K562 (cell line): ENCODE measurements at regions not wholly inside any gene's neighbourhood (a gene's known extent, or its start where the extent isn't known, plus 50 kb on each side); places are given as distances from the start of the nearest gene placed in this dataset.

ENCODE experiments used
- BDP1 ChIP-seq: IDR thresholded peaks from 3 replicates; pipeline ENCODE4 v1.6.1; 2011; ENCODE audit not compliant: insufficient read length, insufficient read depth
- CREBBP ChIP-seq: IDR thresholded peaks from one replicate; pipeline ENCODE4 v1.6.1; 2012; ENCODE audit warnings: low read depth, mild to moderate bottlenecking, control low read depth, inconsistent platforms, low read length
- KLF1 ChIP-seq: fragments of 450-650 bp; IDR thresholded peaks from 2 replicates; pipeline ENCODE4 v1.6.1; 2016; ENCODE audit warnings: missing genetic modification characterization, missing compliant biosample characterization
- PML ChIP-seq: IDR thresholded peaks from 2 replicates; pipeline ENCODE4 v1.6.1; 2012; ENCODE audit warnings: low read length, inconsistent platforms
- POLR3A ChIP-seq: IDR thresholded peaks from 2 replicates; pipeline ENCODE4 v1.6.1; 2011; ENCODE audit warnings: borderline replicate concordance, mild to moderate bottlenecking, moderate library complexity; ENCODE audit not compliant: insufficient read length, insufficient read depth; ENCODE audit errors: extremely low read depth
- RBM15 ChIP-seq: fragments of 200-400 bp; formaldehyde crosslinking; IDR thresholded peaks from 2 replicates; pipeline ENCODE4 v1.6.1; 2018; ENCODE audit warnings: mild to moderate bottlenecking, low read length, moderate library complexity; ENCODE audit not compliant: insufficient read depth
- SAFB2 ChIP-seq: fragments of 200-400 bp; formaldehyde crosslinking; IDR thresholded peaks from 2 replicates; pipeline ENCODE4 v1.6.1; 2018; ENCODE audit warnings: borderline replicate concordance, low read length, low read depth, moderate library complexity; ENCODE audit not compliant: severe bottlenecking
- SP1 ChIP-seq: sonication (generic); formaldehyde crosslinking; IDR thresholded peaks from 2 replicates; pipeline ENCODE4 v1.8.1; 2022; ENCODE audit warnings: mild to moderate bottlenecking, missing genetic modification reagents
- SUPT5H ChIP-seq: fragments of 450-650 bp; IDR thresholded peaks from 2 replicates; pipeline ENCODE4 v1.6.1; 2016
- ZNF124 ChIP-seq: sonication (generic); formaldehyde crosslinking; IDR thresholded peaks from 2 replicates; pipeline ENCODE4 v1.8.1; 2022; ENCODE audit warnings: missing genetic modification reagents
- ZNF146 ChIP-seq: IDR thresholded peaks from one replicate; pipeline ENCODE4 v1.6.1; 2018; ENCODE audit warnings: missing compliant biosample characterization; ENCODE audit not compliant: unreplicated experiment
- ZNF384 ChIP-seq: IDR thresholded peaks from 2 replicates; pipeline ENCODE4 v1.6.1; 2012; ENCODE audit warnings: low read depth, low read length, improper control_type of control experiment
- ZNF507 ChIP-seq: conservative IDR thresholded peaks from 2 replicates; pipeline ENCODE4 v1.6.1; 2017; ENCODE audit warnings: missing genetic modification characterization, missing compliant biosample characterization
- ZNF57 ChIP-seq: fragments of 450-650 bp; formaldehyde crosslinking; IDR thresholded peaks from 2 replicates; pipeline ENCODE4 v1.4.0; 2020; ENCODE audit warnings: mild to moderate bottlenecking, moderate library complexity
- ZNF778 ChIP-seq: fragments of 450-650 bp; formaldehyde crosslinking; IDR thresholded peaks from 2 replicates; pipeline ENCODE4 v1.4.0; 2020; ENCODE audit warnings: mild to moderate bottlenecking, moderate library complexity
- TF ChIP-seq, protein P1 (sequence below): sonication (generic); formaldehyde crosslinking; IDR thresholded peaks from 2 replicates; pipeline ENCODE4 v1.8.0; 2022; ENCODE audit warnings: missing genetic modification reagents, mild to moderate bottlenecking, borderline replicate concordance
- TF ChIP-seq, protein P2 (sequence below): fragments of 250-450 bp; sonication (Bioruptor Pico); IDR thresholded peaks from 2 replicates; pipeline ENCODE4 v1.8.0; 2021; ENCODE audit warnings: borderline replicate concordance, mild to moderate bottlenecking, moderate library complexity; ENCODE audit not compliant: poor library complexity, severe bottlenecking
- TF ChIP-seq, protein P3 (sequence below): sonication (generic); IDR thresholded peaks from 2 replicates; pipeline ENCODE4 v1.6.1; 2016
- TF ChIP-seq, protein P4 (sequence below): sonication (generic); formaldehyde crosslinking; IDR thresholded peaks from 2 replicates; pipeline ENCODE4 v1.9.0; 2022; ENCODE audit warnings: mild to moderate bottlenecking, missing genetic modification reagents
- TF ChIP-seq, protein P5 (sequence below): fragments of 250-450 bp; sonication (Bioruptor Pico); IDR thresholded peaks from 2 replicates; pipeline ENCODE4 v1.8.0; 2021; ENCODE audit warnings: moderate library complexity, mild to moderate bottlenecking, inconsistent platforms
- TF ChIP-seq, protein P6 (sequence below): fragments of 250-450 bp; sonication (Bioruptor Pico); IDR thresholded peaks from 2 replicates; pipeline ENCODE4 v1.5.0; 2021

DNA sequence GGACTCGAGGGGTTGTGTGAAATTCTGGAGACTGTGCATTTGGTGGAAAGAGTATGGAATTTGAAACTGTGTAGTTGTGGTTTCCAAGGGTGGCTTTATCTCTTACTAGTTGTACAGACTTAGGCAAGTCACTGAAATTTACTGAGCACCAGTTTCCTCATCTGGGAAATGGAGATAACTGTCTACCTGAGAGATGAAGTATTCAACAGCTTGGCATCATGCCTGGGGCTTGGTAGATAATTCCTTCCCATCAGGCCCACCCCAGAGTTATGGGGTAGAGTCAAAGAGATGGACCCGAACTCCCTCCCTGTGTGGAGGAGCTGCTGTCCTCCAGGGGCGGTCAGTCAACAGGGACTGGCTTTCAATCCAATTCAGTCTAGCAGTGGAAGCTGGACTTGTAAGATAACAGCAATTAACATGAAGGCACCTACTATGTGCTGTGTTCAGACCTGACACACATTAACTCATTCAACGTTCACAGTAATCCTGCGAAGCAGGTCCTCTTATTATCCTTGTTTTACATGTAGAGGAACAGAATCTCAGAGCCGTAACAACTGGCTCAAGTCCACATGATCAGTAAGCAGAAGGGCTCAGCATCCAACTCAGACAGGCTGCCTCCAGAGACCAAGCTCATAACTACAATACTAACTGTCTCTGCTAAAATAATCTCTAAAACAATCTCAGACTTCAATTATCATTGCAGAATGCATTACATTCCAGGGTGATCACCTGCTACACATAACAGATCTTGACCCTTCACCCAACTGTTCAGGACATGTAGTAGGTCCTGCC lies 432.1 kb downstream of the LPIN1 start (continued):
- TF ChIP-seq, protein P1, sequence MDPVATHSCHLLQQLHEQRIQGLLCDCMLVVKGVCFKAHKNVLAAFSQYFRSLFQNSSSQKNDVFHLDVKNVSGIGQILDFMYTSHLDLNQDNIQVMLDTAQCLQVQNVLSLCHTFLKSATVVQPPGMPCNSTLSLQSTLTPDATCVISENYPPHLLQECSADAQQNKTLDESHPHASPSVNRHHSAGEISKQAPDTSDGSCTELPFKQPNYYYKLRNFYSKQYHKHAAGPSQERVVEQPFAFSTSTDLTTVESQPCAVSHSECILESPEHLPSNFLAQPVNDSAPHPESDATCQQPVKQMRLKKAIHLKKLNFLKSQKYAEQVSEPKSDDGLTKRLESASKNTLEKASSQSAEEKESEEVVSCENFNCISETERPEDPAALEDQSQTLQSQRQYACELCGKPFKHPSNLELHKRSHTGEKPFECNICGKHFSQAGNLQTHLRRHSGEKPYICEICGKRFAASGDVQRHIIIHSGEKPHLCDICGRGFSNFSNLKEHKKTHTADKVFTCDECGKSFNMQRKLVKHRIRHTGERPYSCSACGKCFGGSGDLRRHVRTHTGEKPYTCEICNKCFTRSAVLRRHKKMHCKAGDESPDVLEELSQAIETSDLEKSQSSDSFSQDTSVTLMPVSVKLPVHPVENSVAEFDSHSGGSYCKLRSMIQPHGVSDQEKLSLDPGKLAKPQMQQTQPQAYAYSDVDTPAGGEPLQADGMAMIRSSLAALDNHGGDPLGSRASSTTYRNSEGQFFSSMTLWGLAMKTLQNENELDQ (CRISPR knock-in tag), result no peak
- TF ChIP-seq, protein P2, sequence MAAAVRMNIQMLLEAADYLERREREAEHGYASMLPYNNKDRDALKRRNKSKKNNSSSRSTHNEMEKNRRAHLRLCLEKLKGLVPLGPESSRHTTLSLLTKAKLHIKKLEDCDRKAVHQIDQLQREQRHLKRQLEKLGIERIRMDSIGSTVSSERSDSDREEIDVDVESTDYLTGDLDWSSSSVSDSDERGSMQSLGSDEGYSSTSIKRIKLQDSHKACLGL (CRISPR knock-in tag), result no peak
- TF ChIP-seq, protein P3, sequence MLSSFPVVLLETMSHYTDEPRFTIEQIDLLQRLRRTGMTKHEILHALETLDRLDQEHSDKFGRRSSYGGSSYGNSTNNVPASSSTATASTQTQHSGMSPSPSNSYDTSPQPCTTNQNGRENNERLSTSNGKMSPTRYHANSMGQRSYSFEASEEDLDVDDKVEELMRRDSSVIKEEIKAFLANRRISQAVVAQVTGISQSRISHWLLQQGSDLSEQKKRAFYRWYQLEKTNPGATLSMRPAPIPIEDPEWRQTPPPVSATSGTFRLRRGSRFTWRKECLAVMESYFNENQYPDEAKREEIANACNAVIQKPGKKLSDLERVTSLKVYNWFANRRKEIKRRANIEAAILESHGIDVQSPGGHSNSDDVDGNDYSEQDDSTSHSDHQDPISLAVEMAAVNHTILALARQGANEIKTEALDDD, result peak; percentile 97
- TF ChIP-seq ZNF507 (tag), result no peak
- TF ChIP-seq SAFB2, result no peak
- TF ChIP-seq, protein P4, sequence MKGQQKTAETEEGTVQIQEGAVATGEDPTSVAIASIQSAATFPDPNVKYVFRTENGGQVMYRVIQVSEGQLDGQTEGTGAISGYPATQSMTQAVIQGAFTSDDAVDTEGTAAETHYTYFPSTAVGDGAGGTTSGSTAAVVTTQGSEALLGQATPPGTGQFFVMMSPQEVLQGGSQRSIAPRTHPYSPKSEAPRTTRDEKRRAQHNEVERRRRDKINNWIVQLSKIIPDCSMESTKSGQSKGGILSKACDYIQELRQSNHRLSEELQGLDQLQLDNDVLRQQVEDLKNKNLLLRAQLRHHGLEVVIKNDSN (CRISPR knock-in tag), result no peak; the same call in 1 of the 2 replicates
- no peak for TF ChIP-seq CREBBP
- TF ChIP-seq SUPT5H, result no peak
- TF ChIP-seq, protein P5, sequence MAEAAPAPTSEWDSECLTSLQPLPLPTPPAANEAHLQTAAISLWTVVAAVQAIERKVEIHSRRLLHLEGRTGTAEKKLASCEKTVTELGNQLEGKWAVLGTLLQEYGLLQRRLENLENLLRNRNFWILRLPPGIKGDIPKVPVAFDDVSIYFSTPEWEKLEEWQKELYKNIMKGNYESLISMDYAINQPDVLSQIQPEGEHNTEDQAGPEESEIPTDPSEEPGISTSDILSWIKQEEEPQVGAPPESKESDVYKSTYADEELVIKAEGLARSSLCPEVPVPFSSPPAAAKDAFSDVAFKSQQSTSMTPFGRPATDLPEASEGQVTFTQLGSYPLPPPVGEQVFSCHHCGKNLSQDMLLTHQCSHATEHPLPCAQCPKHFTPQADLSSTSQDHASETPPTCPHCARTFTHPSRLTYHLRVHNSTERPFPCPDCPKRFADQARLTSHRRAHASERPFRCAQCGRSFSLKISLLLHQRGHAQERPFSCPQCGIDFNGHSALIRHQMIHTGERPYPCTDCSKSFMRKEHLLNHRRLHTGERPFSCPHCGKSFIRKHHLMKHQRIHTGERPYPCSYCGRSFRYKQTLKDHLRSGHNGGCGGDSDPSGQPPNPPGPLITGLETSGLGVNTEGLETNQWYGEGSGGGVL, result no peak
- TF ChIP-seq PML, result peak; percentile 69
- TF ChIP-seq ZNF57 (CRISPR knock-in tag), result no peak
- no peak for TF ChIP-seq ZNF146 (CRISPR knock-in tag)
- TF ChIP-seq ZNF384, result no peak
- TF ChIP-seq KLF1, result no peak
- TF ChIP-seq, protein P6, sequence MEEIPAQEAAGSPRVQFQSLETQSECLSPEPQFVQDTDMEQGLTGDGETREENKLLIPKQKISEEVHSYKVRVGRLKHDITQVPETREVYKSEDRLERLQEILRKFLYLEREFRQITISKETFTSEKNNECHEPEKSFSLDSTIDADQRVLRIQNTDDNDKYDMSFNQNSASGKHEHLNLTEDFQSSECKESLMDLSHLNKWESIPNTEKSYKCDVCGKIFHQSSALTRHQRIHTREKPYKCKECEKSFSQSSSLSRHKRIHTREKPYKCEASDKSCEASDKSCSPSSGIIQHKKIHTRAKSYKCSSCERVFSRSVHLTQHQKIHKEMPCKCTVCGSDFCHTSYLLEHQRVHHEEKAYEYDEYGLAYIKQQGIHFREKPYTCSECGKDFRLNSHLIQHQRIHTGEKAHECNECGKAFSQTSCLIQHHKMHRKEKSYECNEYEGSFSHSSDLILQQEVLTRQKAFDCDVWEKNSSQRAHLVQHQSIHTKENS (CRISPR knock-in tag), result no peak
- no peak for TF ChIP-seq RBM15
- no peak for TF ChIP-seq SP1 (CRISPR knock-in tag)
- no peak for TF ChIP-seq POLR3A
- no peak for TF ChIP-seq BDP1
- no peak for TF ChIP-seq ZNF778 (CRISPR knock-in tag)
- TF ChIP-seq ZNF124 (CRISPR knock-in tag), result no peak
